DND-41 (cell line): ENCODE measurements at regions not wholly inside any gene's neighbourhood (a gene's known extent, or its start where the extent isn't known, plus 50 kb on each side); places are given as distances from the start of the nearest gene placed in this dataset.

Experiments
- ATAC-seq: fragments of 200-7000 bp; cut with Tn5 transposase; 3 replicates; pipeline ENCODE4 v1.9.1; 2021; ENCODE audit warnings: low read depth; ENCODE audit not compliant: insufficient read depth
- DNase-seq: peaks from one replicate; pipeline ENCODE4 v3.0.0-alpha.2; 2020
- H2AFZ ChIP-seq: 2 replicates; pipeline ENCODE4 v1.6.0; 2012; ENCODE audit warnings: low read depth, low read length
- H3K27ac ChIP-seq: 2 replicates; pipeline ENCODE4 v1.5.1; 2012; ENCODE audit warnings: low read length, inconsistent platforms
- H3K27me3 ChIP-seq: fragments of 200-600 bp; sonication (generic); 2 replicates; pipeline ENCODE4 v1.6.0; 2012; ENCODE audit warnings: low read length, mild to moderate bottlenecking, inconsistent platforms; ENCODE audit not compliant: insufficient read depth, poor library complexity
- H3K36me3 ChIP-seq: 2 replicates; pipeline ENCODE4 v1.5.1; 2012; ENCODE audit warnings: low read length, inconsistent platforms; ENCODE audit not compliant: insufficient read depth
- H3K4me1 ChIP-seq: 2 replicates; pipeline ENCODE4 v1.5.1; 2012; ENCODE audit warnings: mild to moderate bottlenecking, low read length; ENCODE audit not compliant: insufficient read depth
- H3K4me2 ChIP-seq: 2 replicates; pipeline ENCODE4 v1.6.0; 2012; ENCODE audit warnings: mild to moderate bottlenecking, moderate library complexity, low read length, inconsistent platforms; ENCODE audit not compliant: insufficient read depth
- H3K4me3 ChIP-seq, 2 experiments: fragments of 200-600 bp in 1 of 2; shearing (Covaris generic) in 1 of 2; 2 replicates each; pipeline ENCODE4 v1.5.1; 2012 to 2016; ENCODE audit warnings: inconsistent platforms in 2 of 2, low read length in 2 of 2, mild to moderate bottlenecking in 2 of 2, low read depth in 1 of 2, moderate library complexity in 1 of 2
- H3K79me2 ChIP-seq: 2 replicates; pipeline ENCODE4 v1.6.0; 2012; ENCODE audit warnings: low read length, inconsistent platforms; ENCODE audit not compliant: insufficient read depth
- H3K9ac ChIP-seq: 2 replicates; pipeline ENCODE4 v1.6.0; 2012; ENCODE audit warnings: low read depth, mild to moderate bottlenecking, inconsistent platforms, low read length, moderate library complexity
- H3K9me3 ChIP-seq: 2 replicates; pipeline ENCODE4 v1.5.1; 2012; ENCODE audit warnings: low read length, moderate library complexity, mild to moderate bottlenecking, inconsistent platforms; ENCODE audit not compliant: insufficient read depth, severe bottlenecking
- H4K20me1 ChIP-seq: 2 replicates; pipeline ENCODE4 v1.6.0; 2012; ENCODE audit warnings: low read length; ENCODE audit not compliant: insufficient read depth
- EZH2 ChIP-seq: IDR thresholded peaks from 3 replicates; pipeline ENCODE4 v1.6.1; 2012; ENCODE audit warnings: borderline replicate concordance, low read depth, mild to moderate bottlenecking, moderate library complexity, low read length, inconsistent platforms; ENCODE audit not compliant: severe bottlenecking
- TF ChIP-seq, protein P1 (sequence below): IDR thresholded peaks from 2 replicates; pipeline ENCODE4 v1.5.1; 2012; ENCODE audit warnings: borderline replicate concordance, low read length, moderate library complexity, mild to moderate bottlenecking; ENCODE audit not compliant: poor library complexity, severe bottlenecking; ENCODE audit errors: extremely low read depth

DNA sequence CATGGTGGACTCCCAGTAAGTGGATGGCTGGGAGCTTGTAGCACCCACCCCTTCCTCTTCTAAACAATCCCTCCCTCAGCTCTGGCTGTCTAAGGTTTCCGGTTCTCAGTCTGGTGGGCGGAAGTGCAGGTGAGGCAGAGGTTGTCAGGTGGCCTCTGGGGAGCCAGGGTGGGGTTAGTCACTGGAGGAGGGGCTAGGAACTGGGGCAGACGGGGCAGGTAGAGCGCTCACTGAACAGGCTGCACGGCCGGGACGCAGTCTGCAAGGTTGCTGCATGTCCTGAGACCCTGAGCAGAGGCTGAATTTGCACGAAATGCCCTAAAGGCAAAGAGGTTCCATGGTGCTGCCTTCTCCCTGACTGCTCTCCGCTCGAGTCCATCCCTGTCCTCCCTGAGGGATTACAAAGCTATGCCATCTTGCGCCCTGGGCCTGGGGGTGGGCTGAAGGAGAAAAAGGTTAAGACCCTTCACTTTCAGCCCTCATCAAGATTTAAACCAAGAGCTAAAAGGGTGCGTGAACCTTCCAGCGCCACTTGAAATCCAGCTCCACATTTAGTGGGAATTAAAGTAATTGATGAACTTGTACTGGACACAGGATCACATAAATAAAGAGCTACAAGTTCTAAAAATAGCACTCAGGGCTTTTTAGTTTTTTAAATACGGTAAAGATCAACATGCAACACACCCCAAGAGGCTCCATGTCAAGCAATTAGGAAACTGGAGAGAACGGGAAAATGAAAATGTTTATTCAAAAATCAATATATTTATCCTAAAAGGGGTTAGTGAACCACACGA is 62.3 kb upstream of the CTBP2 start:
- Histone ChIP-seq H3K79me2 (no peaks in the 10 kb centered on the region), H3K27ac (no peak overlapping the region), H3K4me1 (no peaks in the 10 kb centered on the region), H3K9ac (no peak overlapping the region), H4K20me1 (no peaks in the 10 kb centered on the region), H3K9me3 (no peaks in the 10 kb centered on the region), H3K36me3 (no peaks in the 10 kb centered on the region), H3K27me3 (no peaks in the 10 kb centered on the region), H2AFZ (no peak overlapping the region), H3K4me3 (no peak overlapping the region), H3K4me2 (no peak overlapping the region)
- DNase-seq: no peak
- ATAC-seq: no peak
- TF ChIP-seq EZH2: no peak
- TF ChIP-seq, protein P1, sequence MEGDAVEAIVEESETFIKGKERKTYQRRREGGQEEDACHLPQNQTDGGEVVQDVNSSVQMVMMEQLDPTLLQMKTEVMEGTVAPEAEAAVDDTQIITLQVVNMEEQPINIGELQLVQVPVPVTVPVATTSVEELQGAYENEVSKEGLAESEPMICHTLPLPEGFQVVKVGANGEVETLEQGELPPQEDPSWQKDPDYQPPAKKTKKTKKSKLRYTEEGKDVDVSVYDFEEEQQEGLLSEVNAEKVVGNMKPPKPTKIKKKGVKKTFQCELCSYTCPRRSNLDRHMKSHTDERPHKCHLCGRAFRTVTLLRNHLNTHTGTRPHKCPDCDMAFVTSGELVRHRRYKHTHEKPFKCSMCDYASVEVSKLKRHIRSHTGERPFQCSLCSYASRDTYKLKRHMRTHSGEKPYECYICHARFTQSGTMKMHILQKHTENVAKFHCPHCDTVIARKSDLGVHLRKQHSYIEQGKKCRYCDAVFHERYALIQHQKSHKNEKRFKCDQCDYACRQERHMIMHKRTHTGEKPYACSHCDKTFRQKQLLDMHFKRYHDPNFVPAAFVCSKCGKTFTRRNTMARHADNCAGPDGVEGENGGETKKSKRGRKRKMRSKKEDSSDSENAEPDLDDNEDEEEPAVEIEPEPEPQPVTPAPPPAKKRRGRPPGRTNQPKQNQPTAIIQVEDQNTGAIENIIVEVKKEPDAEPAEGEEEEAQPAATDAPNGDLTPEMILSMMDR: no peak

DNA sequence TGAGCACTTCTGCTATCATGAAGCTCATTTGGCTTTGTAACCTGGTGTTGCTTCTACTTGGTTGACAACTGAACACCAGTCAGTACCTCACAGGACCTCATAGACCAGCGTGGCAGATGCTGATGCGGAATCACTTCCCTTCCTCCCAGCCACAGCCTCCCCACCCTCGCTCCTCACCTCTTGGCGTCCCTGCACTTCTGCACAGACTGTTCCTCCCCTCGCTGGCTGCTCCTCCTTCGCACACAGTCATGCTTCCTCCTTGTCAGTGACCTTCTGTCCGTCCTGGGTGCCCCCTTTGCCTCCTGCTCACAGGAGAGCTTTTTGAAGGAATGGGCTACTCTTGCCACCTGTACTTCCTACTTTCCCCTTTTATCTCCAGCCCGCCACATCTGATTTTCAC is 61.4 kb upstream of the CTBP2 start:
- Histone ChIP-seq H3K4me3 (no peak overlapping the region), H3K27ac (no peak overlapping the region), H2AFZ (no peak overlapping the region), H3K4me2 (no peak overlapping the region), H3K79me2 (no peaks in the 10 kb centered on the region), H3K36me3 (no peaks in the 10 kb centered on the region), H4K20me1 (no peaks in the 10 kb centered on the region), H3K9me3 (no peaks in the 10 kb centered on the region), H3K4me1 (no peaks in the 10 kb centered on the region), H3K9ac (no peak overlapping the region), H3K27me3 (no peaks in the 10 kb centered on the region)
- DNase-seq: no peak
- no peak for ATAC-seq
- no peak for TF ChIP-seq EZH2
- TF ChIP-seq, protein P1: no peak

DNA sequence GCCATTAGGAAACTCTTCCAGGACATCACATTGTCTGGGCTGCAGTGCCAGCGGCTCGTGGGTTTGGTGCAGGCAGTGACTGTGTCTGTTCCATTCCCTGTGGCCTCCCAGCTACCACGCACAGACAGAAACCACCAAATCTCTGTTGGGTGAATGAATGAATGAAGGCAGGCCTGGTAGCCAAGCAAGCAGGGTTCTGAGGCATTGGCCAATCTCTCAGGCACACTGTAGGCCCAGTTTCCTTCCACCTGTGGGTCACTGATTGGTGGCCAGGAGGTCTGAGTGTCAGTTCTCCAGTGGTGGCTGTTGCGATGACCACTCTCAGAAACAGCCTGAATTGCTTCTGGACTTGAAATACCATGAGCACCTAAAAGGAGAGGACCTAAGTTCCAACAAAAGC is 59.4 kb upstream of the CTBP2 start:
- no peak overlapping the region for H2AFZ ChIP-seq
- H3K36me3 ChIP-seq: no peaks in the 10 kb centered on the region
- no peak overlapping the region for H3K4me3 ChIP-seq
- no peak for ATAC-seq
- H3K4me1 ChIP-seq: no peaks in the 10 kb centered on the region
- no peaks in the 10 kb centered on the region for H3K27me3 ChIP-seq
- no peak overlapping the region for H3K9ac ChIP-seq
- DNase-seq: no peak
- H3K4me2 ChIP-seq: no peak overlapping the region
- no peaks in the 10 kb centered on the region for H4K20me1 ChIP-seq
- TF ChIP-seq EZH2: no peak
- TF ChIP-seq, protein P1: no peak
- no peaks in the 10 kb centered on the region for H3K79me2 ChIP-seq
- no peaks in the 10 kb centered on the region for H3K9me3 ChIP-seq
- no peak overlapping the region for H3K27ac ChIP-seq
